ENCODE measurements at regions not wholly inside any gene's neighbourhood (a gene's known extent, or its start where the extent isn't known, plus 50 kb on each side); places are given as distances from the start of the nearest gene placed in this dataset.

DNA sequence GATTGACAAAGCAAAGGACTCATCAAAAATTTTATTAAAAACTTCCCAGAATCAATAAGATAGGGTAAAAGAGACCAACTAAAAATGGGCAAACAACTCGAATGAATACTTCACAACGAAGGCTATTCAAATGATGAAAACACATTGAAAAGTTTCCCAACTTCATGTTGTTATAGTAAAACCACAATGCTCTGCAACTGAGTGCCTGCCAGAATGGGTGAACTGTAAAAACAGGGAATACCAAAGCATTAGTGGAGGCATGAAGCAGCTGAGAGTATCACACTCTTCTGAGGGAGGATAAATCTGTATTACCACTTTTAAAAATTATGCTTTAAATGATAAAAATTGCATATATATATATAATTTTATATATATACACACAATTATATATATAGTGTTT, 1214.7 kb downstream of the SORCS3 start:
- DNase-seq, result no peak

DNA sequence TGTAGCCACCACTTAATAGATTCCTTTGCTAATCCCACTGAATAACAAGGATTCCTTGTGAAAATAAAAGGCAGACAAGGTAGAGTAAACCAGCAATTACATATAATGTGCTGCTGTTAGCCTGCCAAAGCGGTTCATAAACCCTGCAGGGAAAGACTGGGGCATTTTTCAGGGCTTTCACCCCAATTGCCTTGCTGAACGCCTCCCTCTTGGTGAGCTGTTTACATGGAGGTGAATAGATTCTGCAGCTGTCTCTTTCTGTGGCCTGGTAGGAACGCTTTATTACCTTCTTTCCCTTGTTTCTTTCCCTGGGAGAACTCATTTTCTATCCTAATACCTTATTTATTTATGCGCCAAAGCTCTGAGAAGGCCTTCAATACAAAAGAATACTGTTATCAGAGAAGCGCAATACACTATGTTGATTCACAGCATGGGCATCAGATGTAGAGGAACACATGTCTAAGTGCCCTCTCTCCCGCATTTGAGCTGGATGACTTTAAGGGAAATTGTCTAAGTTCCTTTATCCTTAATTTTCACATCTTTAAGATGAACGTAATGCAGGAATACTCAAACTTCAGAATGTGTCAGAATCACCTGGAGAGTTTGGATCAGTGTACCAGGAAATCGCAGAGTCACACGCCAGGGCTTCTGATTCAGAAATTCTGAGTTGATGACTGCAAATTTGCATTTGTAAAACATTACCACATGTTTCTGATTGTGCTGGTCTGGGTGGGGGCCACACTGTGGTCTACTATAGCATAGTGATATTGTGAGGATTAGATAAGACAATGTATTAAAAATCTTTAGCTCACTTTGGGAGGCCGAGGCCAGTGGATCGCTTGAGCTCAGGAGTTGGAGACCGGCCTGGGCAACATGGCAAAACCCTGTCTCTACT, 1203.8 kb downstream of the SORCS3 start:
- DNase-seq, result no peak

DNA sequence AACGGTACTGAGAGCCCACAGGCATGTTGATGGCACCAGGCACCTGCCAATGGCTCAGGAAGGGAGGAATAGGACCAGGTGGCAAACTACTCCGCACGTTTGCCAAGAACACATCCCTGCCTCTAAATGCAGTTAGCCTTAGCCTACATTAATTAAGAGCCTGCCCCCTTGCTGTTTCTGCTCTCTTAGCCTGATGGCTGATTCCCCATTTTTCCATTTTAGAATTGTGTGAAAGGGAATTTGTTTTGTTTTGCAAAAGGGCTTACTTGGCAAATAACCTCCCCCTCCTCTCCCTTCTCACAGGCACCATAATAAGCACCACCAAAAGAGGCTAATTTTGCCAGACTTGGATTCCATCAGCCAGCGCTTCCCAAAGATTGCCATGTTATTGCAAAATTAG, 1203.2 kb downstream of the SORCS3 start:
- DNase-seq, result no peak

- DNase-seq, result peak in 1 of 2 donors; percentile 7
Observed at GRCh38 chr10:105843786-105844185, 1202.7 kb downstream of the SORCS3 start.

- DNase-seq, result no peak
Observed at GRCh38 chr10:105840288-105840770, 1199.2 kb downstream of the SORCS3 start.

- no peak for DNase-seq
Observed at GRCh38 chr10:105838392-105838791, 1197.3 kb downstream of the SORCS3 start.

DNA sequence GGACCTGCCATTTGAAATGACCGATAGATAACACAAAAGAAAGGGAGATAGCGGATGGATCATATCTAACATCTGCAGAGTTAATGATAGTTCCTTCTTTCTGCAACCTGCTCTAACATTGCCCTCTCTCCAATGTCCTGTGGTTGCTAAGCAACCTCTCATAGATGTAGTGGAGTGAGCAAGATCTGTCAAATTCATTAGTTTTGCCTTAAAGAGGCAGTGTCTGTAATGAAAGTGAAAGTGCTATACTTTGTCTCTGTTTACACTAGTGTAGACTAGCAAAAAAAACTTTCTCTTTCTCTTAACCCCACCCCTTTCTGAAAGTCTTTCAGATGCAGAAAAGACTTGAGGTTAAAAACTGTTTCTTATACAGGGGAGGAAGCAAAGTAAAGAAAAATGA, 1196.9 kb downstream of the SORCS3 start:
- peak in 1 of 2 donors; percentile 56 for DNase-seq

GRCh38 chr10:105834261-105835059, 1193.4 kb downstream of the SORCS3 start:
- no peak for DNase-seq

DNA sequence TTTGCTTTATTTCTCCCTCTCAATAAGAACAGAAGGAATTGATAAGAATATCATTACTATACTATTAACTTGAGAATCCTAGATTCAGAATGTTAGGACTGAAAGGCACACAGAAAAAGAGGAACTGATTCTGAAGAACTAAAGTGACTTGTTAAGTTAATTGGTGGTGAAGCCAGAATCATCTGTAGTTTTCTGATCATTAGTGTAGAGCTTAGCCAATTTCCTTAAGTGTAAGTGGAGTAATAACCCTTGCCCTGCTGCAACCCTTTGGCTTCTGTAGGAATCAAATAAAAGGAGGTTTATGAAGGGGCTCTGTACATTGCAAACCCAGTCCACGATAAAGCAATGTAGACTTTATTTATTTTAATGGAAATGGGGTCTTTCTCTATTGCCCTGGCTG, 1186.0 kb downstream of the SORCS3 start:
- DNase-seq, result no peak

DNA sequence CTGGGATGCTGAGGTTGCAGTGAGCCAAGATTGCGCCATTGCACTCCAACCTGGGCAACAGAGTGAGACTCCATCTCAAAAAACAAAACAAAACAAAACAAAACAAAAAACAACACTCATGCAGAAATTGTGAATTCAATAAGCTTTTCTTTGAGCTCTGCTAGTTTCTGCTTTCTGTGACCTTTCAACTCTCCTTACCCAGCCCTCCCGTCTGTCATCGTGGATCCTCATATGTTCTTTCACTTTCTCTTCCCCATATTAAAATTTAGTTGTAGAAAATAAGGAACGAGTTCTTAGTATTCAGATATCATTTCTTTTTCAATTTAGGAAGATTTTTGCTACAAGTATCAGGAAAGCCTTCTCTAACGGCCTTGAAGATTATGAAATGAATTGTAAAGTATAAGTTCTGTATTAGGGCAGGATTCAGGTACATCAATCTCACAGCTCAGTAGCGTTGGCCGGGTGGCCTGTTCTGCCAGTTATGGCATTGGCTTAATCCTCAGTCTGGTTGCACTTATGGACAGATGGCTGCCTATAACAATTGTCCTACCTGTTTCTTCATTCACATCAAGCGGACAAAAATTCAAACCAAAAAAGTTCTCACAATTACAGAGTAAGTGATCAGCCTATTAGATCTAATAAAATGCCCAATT, 1167.0 kb downstream of the SORCS3 start:
- no peak for DNase-seq

GRCh38 chr10:105803206-105803605, 1162.1 kb downstream of the SORCS3 start:
- DNase-seq, result no peak

GRCh38 chr10:105800641-105801040, 1159.6 kb downstream of the SORCS3 start:
- no peak for DNase-seq

GRCh38 chr10:105798328-105798889, 1157.3 kb downstream of the SORCS3 start:
- DNase-seq, result no peak

DNA sequence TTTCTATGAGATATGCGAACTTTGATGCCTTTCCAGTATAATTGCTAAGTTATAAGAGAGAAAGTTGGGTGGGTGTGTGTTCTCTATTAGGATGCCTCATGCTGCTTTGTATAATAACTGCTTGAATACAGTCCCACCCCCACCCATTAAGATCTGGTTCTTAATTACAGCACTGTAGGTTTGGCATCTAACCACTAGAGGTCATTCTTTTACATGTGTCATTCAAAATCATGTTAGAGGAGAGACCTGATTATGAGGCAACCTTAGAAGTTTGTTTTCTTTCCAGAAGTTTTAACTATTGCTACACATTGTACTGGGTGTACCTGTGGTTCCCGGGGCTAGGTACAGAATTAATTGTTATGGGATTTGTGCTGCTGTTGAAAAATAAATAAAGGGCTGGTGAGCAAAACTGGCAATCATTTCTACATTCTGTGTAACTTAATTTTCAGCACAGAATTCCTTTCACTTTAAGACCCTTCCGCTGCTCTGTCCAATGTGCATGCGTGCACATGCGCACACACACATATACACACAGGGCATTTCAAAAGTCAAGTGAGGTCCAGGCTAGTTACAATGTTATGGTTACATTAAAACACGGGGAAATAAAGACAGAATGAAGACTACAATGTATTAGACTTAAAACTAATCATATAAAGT, 1156.3 kb downstream of the SORCS3 start:
- DNase-seq, result peak in 1 of 2 donors; percentile 25

DNA sequence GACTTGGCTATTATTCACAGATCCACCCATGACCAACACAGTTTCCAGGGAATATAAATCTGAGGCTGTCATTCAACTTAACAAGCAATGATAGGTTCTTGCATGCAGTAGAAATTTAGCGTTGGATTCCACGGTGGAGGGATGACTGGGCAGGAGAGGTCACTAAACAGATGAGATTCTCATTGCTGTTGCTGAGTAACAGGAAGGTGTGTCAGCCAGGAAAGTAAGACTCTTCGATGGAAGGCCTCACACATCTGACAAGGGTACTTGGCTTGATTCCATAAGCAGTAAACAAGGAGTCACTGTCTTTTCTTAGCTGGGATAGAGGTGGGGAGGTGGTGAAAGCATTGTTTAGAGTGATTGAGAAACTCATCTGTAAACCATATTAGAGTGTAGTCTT, 1152.0 kb downstream of the SORCS3 start:
- DNase-seq, result no peak

DNA sequence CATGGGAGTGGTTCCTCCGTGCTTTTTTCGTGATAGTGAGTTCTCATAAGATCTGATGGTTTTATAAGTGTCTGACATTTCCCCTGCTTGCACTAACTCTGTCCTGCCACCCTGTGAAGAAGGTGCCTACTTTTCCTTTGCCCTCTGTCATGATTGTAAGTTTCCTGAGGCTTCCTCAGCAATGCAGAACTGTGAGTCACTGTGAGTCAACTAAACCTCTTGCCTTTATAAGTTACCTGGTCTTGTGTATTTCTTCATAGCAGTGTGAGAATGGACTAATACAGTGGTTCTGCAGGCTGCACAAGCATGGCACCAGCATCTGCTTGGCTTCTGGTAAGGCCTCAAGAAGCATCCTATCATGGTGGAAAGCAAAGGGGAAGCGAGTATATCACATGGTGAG, 1144.6 kb downstream of the SORCS3 start:
- no peak for DNase-seq

- DNase-seq, result no peak
Observed at GRCh38 chr10:105783936-105784483, 1142.9 kb downstream of the SORCS3 start.

DNA sequence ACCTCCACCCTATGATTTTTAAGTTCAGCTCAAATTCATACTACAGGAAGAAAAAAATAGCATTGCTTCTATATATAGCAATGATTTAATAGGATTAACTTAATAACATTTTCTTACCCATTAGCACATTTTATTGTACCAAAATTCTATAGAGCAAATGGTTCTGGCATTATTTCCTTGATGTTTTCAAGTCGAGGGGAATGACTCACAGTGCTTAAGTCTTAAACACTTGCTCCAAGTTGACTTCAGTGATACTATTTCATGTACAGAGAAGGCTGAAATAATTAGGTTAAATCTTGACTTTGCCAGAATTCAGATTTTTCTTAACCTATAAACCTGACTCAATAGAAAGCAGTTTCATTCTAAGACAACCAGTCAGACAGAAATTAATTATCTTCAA, 1133.8 kb downstream of the SORCS3 start:
- DNase-seq, result no peak

- no peak for DNase-seq
Observed at GRCh38 chr10:105774351-105774750, 1133.3 kb downstream of the SORCS3 start.

DNA sequence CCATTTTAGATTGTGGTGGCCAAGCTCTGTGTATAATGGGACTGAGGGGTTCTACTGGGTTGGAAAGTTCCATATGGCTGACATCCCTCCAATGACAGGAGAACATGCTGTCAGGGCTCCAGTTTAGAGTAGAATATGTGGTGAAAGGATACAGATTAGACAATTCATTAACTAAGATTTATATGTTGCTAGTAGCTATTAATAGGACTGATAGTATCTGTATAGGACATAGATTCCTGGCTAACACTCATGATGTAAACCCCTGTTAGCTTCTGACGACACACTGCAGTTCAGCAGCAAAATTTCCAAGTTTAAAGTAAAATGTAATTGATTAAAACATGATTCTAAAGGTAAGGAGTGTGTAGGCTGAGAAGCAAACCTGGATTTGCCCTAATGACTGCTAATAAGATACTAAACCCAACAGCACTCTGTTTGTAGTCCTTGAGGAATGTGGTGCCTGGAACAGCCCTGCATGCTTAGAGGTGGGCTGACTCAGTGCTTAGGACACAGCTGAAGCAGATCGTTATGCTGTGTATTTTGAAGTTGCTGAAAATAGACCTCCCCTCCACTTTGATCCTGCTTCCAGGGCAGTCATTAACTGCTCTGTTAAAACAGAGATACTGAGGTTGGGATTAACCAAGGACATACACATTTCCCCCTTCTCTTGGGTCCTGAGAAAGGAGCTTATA, 1129.6 kb downstream of the SORCS3 start:
- no peak for DNase-seq
